ENCODE measurements at regions not wholly inside any gene's neighbourhood (a gene's known extent, or its start where the extent isn't known, plus 50 kb on each side); places are given as distances from the start of the nearest gene placed in this dataset.

DNA sequence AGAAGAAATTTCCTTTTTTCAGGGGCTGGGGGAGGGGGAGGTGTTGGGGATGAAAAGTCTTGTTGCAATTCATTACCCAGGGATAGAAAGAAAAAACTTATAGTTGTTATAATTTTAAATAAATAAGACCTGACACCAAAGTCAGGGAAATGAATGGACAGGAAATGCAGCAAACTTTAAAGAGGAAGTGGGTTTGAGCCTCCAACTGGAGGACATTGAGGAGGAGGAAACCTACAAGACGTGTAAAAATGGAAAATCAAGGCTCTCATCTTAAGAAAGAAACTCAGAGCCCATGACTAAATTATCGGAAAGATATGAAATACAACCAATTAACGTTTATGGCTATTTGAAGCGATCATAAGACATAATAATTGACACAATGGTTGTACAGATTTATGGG, 54.4 kb downstream of the NIBAN1 start:
- Mint-ChIP-seq H3K36me3 (ENCODE audit: low read depth) (peaks cover 2% of the 10 kb centered on the region), H3K4me3 (no peak overlapping the region)
- CTCF ChIA-PET, result no interaction called here

GRCh38 chr1:184915463-184916090, 58.7 kb downstream of the NIBAN1 start:
- CTCF ChIA-PET, result no interaction called here
- intact Hi-C loops (cut with DNase I, micrococcal nuclease), result no loop called here
- POLR2A ChIA-PET, result no interaction called here
- ATAC-seq, result no peak
- DNase-seq, result no peak
- Mint-ChIP-seq H3K27ac (no peak overlapping the region), H3K36me3 (ENCODE audit: low read depth) (peaks cover 2% of the 10 kb centered on the region), H3K27me3 (peaks cover 2% of the 10 kb centered on the region), H3K4me3 (no peak overlapping the region), H3K9me3 (ENCODE audit: low read depth) (no peaks in the 10 kb centered on the region), H3K4me1 (peaks cover 9% of the 10 kb centered on the region)

More for the DNA sequence above, 54.4 kb downstream of the NIBAN1 start:
- DNase-seq (no peak), ATAC-seq (no peak)
- Mint-ChIP-seq H3K4me1 (peaks cover 9% of the 10 kb centered on the region), H3K9me3 (ENCODE audit: low read depth) (no peaks in the 10 kb centered on the region), H3K27me3 (peaks cover 2% of the 10 kb centered on the region), H3K27ac (no peak overlapping the region)
- POLR2A ChIA-PET, result no interaction called here
- intact Hi-C loops (cut with DNase I, micrococcal nuclease), result no loop called here

GRCh38 chr1:184914149-184914548, 60.2 kb downstream of the NIBAN1 start:
- POLR2A ChIA-PET, result no interaction called here
- H3K27ac Mint-ChIP-seq, result no peak overlapping the region
- DNase-seq (no peak), ATAC-seq (no peak)
- intact Hi-C loops (cut with DNase I, micrococcal nuclease), result no loop called here
- peaks cover 7% of the 10 kb centered on the region for H3K4me1 Mint-ChIP-seq
- H3K9me3 Mint-ChIP-seq (ENCODE audit: low read depth), result no peaks in the 10 kb centered on the region
- H3K36me3 Mint-ChIP-seq (ENCODE audit: low read depth), result peaks cover 2% of the 10 kb centered on the region
- no peak overlapping the region for H3K4me3 Mint-ChIP-seq
- peaks cover 2% of the 10 kb centered on the region for H3K27me3 Mint-ChIP-seq
- CTCF ChIA-PET, result no interaction called here

DNA sequence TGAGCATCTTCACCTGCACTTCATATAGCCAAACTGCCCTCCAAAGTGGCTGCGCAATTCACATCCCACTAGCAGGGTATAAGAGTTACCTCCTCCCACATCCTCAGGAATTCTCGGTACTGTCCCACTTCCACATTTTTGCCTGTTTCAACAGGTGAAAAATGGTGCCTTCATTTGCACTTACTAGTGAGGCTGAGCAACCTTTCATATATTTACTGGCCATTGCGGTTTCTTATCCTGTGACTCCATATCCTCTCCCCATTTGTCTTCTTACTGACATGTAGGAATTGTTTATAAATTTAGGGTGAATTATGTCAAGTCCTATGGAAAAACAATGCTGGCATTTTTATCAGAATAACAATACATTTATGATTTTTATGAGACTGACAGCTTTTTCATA, 61.9 kb downstream of the NIBAN1 start:
- intact Hi-C loops (cut with DNase I, micrococcal nuclease), result no loop called here
- no peaks in the 10 kb centered on the region for H3K9me3 Mint-ChIP-seq (ENCODE audit: low read depth)

DNA sequence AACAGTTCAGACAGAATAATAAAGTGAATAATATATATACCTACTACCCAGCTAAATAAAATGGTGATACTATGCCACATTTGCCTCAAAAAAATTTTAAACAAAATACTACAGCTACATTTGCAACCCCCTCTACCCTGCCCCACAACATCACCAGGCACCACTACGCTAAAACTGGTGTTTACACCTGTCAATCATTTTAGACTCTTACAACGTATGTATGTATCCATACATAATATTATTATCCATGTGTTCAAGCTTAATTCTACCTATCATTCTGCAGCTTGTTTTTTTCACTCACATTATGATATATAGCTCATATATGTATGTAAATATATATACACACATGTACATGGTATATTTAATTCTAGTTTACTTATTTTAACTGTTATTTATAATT, 62.5 kb downstream of the NIBAN1 start:
- Mint-ChIP-seq H3K27ac (no peak overlapping the region), H3K4me1 (peaks cover 2% of the 10 kb centered on the region), H3K36me3 (ENCODE audit: low read depth) (peaks cover 2% of the 10 kb centered on the region), H3K9me3 (ENCODE audit: low read depth) (no peaks in the 10 kb centered on the region), H3K4me3 (no peak overlapping the region), H3K27me3 (peaks cover 2% of the 10 kb centered on the region)
- no peak for ATAC-seq
- intact Hi-C loops (cut with DNase I, micrococcal nuclease), result no loop called here
- CTCF ChIA-PET, result interaction anchor here (0.6 to 1.2 kb wide), 4 partner anchors 11 to 106 kb away, joined by 3 to 4 read pairs (median 3); no protein-coding TSS in a partner anchor
- POLR2A ChIA-PET, result no interaction called here
- DNase-seq, result no peak

More for the DNA sequence above, 61.9 kb downstream of the NIBAN1 start:
- Mint-ChIP-seq H3K4me1 (peaks cover 2% of the 10 kb centered on the region), H3K4me3 (no peak overlapping the region), H3K36me3 (ENCODE audit: low read depth) (peaks cover 2% of the 10 kb centered on the region), H3K27ac (no peak overlapping the region), H3K27me3 (peaks cover 2% of the 10 kb centered on the region)
- DNase-seq (no peak), ATAC-seq (no peak)
- CTCF ChIA-PET, result interaction anchor here (1.2 kb wide), 1 partner anchor 107 kb away, joined by 3 read pairs; no protein-coding TSS in a partner anchor
- POLR2A ChIA-PET, result no interaction called here

- peaks cover 2% of the 10 kb centered on the region for H3K36me3 Mint-ChIP-seq (ENCODE audit: low read depth)
- intact Hi-C loops (cut with DNase I, micrococcal nuclease), result no loop called here
- no peaks in the 10 kb centered on the region for H3K27me3 Mint-ChIP-seq
- CTCF ChIA-PET, result interaction anchor here (0.6 to 1.2 kb wide), 4 partner anchors 12 to 106 kb away, joined by 3 to 4 read pairs (median 3); no protein-coding TSS in a partner anchor
- POLR2A ChIA-PET, result no interaction called here
- H3K27ac Mint-ChIP-seq, result no peak overlapping the region
- no peak overlapping the region for H3K4me3 Mint-ChIP-seq
- ATAC-seq, result no peak
- no peaks in the 10 kb centered on the region for H3K9me3 Mint-ChIP-seq (ENCODE audit: low read depth)
- DNase-seq, result no peak
- no peaks in the 10 kb centered on the region for H3K4me1 Mint-ChIP-seq
Observed at GRCh38 chr1:184911103-184911745, 63.1 kb downstream of the NIBAN1 start.

- DNase-seq (no peak), ATAC-seq (no peak)
- intact Hi-C loops (cut with DNase I, micrococcal nuclease), result no loop called here
- ChIA-PET CTCF (no interaction called here), POLR2A (no interaction called here)
- Mint-ChIP-seq H3K36me3 (ENCODE audit: low read depth) (peaks cover 2% of the 10 kb centered on the region), H3K4me1 (no peaks in the 10 kb centered on the region), H3K27me3 (no peaks in the 10 kb centered on the region), H3K27ac (no peak overlapping the region), H3K9me3 (ENCODE audit: low read depth) (no peaks in the 10 kb centered on the region), H3K4me3 (no peak overlapping the region)
Observed at GRCh38 chr1:184910691-184911091, 63.6 kb downstream of the NIBAN1 start.

DNA sequence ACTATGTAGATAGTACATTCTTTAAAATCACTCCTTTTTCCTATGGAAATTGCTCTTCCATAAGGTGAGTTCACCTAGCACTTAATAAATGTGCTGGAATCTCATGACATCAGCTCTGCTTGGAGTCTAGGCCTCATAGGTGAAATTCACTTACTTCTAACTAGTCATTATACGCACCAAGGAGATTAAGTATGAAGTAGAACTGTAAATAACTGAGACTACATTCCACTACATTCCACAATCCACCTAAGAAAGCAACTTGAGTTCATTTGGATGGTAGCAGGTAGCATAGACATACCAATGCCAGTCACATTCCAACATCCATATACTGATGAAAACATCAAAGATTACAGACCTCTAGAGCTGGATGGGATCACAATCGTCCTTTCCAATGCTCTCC, 64.3 kb downstream of the NIBAN1 start:
- H3K27me3 Mint-ChIP-seq, result no peaks in the 10 kb centered on the region
- H3K9me3 Mint-ChIP-seq (ENCODE audit: low read depth), result no peaks in the 10 kb centered on the region
- intact Hi-C loops (cut with DNase I, micrococcal nuclease), result no loop called here
- ATAC-seq (no peak), DNase-seq (no peak)
- ChIA-PET CTCF (interaction anchor here (0.6 kb wide), 1 partner anchor 428 kb away, joined by 3 read pairs; no protein-coding TSS in a partner anchor), POLR2A (no interaction called here)
- H3K36me3 Mint-ChIP-seq (ENCODE audit: low read depth), result peaks cover under 1% of the 10 kb centered on the region
- H3K4me3 Mint-ChIP-seq, result no peak overlapping the region
- H3K4me1 Mint-ChIP-seq, result peaks cover 7% of the 10 kb centered on the region
- no peak overlapping the region for H3K27ac Mint-ChIP-seq

DNA sequence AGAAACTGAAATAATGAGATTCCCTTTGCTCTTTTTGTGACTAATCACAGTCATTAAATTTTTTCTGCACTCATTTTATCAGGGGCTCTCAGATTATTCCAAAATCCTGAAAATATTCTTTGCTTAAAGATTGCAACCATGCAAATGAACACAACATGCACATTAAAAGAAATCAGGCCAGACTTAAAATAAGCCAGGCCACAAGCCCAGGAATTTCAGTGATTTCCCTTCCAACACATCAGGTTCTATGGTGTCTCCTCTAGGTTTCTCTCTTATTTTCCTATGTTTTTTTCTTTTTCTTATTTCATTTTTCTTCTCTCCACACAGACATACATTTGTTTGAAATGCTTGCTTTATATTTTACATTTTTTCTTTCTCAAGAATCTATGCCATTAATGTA, 65.3 kb downstream of the NIBAN1 start:
- ChIA-PET CTCF (interaction anchor here (0.6 kb wide), 1 partner anchor 35 kb away, joined by 3 read pairs; no protein-coding TSS in a partner anchor), POLR2A (no interaction called here)
- peaks cover 2% of the 10 kb centered on the region for H3K36me3 Mint-ChIP-seq (ENCODE audit: low read depth)
- DNase-seq (no peak), ATAC-seq (no peak)
- H3K27me3 Mint-ChIP-seq, result no peaks in the 10 kb centered on the region
- H3K4me3 Mint-ChIP-seq, result no peak overlapping the region
- peaks cover 2% of the 10 kb centered on the region for H3K9me3 Mint-ChIP-seq (ENCODE audit: low read depth)
- intact Hi-C loops (cut with DNase I, micrococcal nuclease), result no loop called here
- H3K27ac Mint-ChIP-seq, result no peak overlapping the region
- peaks cover 14% of the 10 kb centered on the region for H3K4me1 Mint-ChIP-seq

GRCh38 chr1:184908506-184908905, 65.8 kb downstream of the NIBAN1 start:
- Mint-ChIP-seq H3K27me3 (no peaks in the 10 kb centered on the region), H3K27ac (no peak overlapping the region), H3K9me3 (ENCODE audit: low read depth) (peaks cover 2% of the 10 kb centered on the region), H3K4me3 (no peak overlapping the region), H3K4me1 (peaks cover 14% of the 10 kb centered on the region), H3K36me3 (ENCODE audit: low read depth) (peaks cover 2% of the 10 kb centered on the region)
- CTCF ChIA-PET, result no interaction called here
- intact Hi-C loops (cut with DNase I, micrococcal nuclease), result no loop called here
- DNase-seq (no peak), ATAC-seq (no peak)
- POLR2A ChIA-PET, result no interaction called here

DNA sequence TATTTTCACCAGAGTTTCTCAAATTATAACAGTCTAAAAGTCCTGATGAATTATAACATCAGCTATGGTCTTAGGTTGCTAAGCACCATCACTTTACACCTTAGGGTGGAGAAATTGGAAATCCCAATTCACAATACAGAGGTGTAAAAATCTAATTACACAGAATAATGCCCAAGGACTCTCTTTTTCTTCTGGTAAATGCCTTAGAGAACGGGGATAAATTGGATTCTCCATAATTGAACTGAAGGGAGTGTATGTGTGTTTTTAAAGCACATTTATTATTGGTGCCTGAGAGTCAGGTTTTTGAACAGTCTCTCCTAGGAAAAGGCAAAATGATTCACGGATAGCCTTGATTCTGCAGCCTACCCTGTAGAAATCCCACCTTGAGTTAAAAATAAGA, 66.8 kb downstream of the NIBAN1 start:
- intact Hi-C loops (cut with DNase I, micrococcal nuclease), result no loop called here
- CTCF ChIA-PET, result no interaction called here
- no peak overlapping the region for H3K27ac Mint-ChIP-seq
- POLR2A ChIA-PET, result no interaction called here
- DNase-seq (no peak), ATAC-seq (no peak)
- no peaks in the 10 kb centered on the region for H3K27me3 Mint-ChIP-seq
- peaks cover 2% of the 10 kb centered on the region for H3K36me3 Mint-ChIP-seq (ENCODE audit: low read depth)
- peaks cover 14% of the 10 kb centered on the region for H3K4me1 Mint-ChIP-seq
- peaks cover 2% of the 10 kb centered on the region for H3K9me3 Mint-ChIP-seq (ENCODE audit: low read depth)
- no peak overlapping the region for H3K4me3 Mint-ChIP-seq

DNA sequence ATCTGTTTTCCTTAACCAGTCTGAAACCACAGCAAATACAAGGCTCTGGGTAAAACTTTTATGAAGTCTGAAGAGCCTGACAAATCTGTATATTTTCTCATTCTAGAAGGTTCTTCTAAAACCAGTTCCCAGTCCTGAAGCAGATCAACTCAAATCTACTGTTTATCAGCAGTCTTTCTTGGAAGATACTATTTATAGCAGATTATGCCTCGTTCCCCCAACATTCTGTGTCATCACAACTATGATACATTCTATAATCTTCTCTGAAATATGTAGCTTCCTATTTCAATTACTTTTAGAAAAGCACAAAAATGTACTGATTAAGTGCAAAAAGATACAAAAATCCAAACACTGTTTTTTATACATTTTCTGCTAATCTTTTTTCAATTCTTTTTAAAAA, 67.5 kb downstream of the NIBAN1 start:
- H3K9me3 Mint-ChIP-seq (ENCODE audit: low read depth), result peaks cover 2% of the 10 kb centered on the region
- ATAC-seq (no peak), DNase-seq (no peak)
- POLR2A ChIA-PET, result no interaction called here
- peaks cover 2% of the 10 kb centered on the region for H3K36me3 Mint-ChIP-seq (ENCODE audit: low read depth)
- intact Hi-C loops (cut with DNase I, micrococcal nuclease), result no loop called here
- CTCF ChIA-PET, result no interaction called here
- H3K27ac Mint-ChIP-seq, result no peak overlapping the region
- peaks cover 14% of the 10 kb centered on the region for H3K4me1 Mint-ChIP-seq
- H3K4me3 Mint-ChIP-seq, result no peak overlapping the region
- H3K27me3 Mint-ChIP-seq, result no peaks in the 10 kb centered on the region
